ENCODE measurements at regions not wholly inside any gene's neighbourhood (a gene's known extent, or its start where the extent isn't known, plus 50 kb on each side); places are given as distances from the start of the nearest gene placed in this dataset.

DNA sequence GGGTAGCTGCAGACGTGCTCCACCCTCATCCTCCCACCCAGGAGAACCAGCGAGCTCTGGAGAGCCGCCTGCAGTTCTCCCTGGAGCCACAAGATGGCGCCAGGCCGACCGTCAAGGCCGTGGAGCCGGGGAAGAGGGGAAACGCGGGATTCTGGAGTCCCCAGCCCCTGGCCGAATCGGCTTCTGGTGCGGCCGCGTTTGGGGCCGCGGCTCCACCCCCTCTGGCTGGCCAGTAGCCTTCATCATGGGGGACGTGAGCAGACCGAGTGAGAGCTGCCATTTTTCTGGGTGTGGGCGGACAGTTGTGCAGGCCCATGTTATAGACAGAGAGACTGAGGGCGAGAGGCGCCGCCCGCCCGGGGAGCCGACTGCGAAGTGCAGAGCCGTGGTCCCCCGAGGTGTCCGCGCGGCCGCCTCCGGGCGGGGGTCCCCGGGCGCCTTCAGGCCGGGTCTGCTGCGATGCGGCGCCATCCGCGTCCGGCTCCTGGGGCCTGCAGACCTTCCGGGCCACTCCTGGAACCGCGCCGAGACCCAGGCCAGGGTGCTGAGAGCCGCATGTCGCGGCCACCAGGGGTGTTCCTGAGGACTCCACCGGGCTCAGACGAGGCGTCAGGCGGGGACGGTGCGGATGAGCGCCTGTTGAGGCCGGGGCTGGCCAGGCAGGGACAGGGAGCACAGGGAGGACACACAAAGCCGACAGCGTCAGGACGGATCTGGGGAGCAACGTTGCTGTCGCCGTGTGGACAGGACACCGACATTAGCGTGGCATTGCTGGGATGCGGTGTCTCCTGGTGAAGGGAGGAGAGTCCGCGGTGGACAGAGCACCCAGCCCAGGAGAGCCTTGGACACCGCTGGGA lies 418.2 kb upstream of the HS6ST1 start:
- Histone ChIP-seq H3K27me3 (ENCODE audit: control insufficient read depth, insufficient read depth, low read length) (peaks cover 20% of the 10 kb centered on the region), H3K9me3 (ENCODE audit: control insufficient read depth, insufficient read depth, low read length) (peaks cover 6% of the 10 kb centered on the region; the same call in 1 of the 2 replicates), H3K27ac (ENCODE audit: low read depth, low read length) (no peak overlapping the region), H3K4me3 (ENCODE audit: low read depth, low read length) (peak overlapping the region; percentile 45)
- POLR2A ChIA-PET, result no interaction called here
- DNase-seq (ENCODE audit: low read depth, low spot score), result peak; percentile 32
- CTCF ChIA-PET, result interaction anchor here (0.6 to 1.3 kb wide), 21 partner anchors 9 to 674 kb away, joined by 3 to 10 read pairs (median 4); no protein-coding TSS in a partner anchor
- TF ChIP-seq, protein P1, sequence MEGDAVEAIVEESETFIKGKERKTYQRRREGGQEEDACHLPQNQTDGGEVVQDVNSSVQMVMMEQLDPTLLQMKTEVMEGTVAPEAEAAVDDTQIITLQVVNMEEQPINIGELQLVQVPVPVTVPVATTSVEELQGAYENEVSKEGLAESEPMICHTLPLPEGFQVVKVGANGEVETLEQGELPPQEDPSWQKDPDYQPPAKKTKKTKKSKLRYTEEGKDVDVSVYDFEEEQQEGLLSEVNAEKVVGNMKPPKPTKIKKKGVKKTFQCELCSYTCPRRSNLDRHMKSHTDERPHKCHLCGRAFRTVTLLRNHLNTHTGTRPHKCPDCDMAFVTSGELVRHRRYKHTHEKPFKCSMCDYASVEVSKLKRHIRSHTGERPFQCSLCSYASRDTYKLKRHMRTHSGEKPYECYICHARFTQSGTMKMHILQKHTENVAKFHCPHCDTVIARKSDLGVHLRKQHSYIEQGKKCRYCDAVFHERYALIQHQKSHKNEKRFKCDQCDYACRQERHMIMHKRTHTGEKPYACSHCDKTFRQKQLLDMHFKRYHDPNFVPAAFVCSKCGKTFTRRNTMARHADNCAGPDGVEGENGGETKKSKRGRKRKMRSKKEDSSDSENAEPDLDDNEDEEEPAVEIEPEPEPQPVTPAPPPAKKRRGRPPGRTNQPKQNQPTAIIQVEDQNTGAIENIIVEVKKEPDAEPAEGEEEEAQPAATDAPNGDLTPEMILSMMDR (IDR thresholded peaks at IDR 0.05; ENCODE audit: low read depth, low read length), result peak; percentile 98

- no peak overlapping the region for H3K27ac ChIP-seq (ENCODE audit: low read depth, low read length)
- ChIA-PET POLR2A (no interaction called here), CTCF (interaction anchor here (1.3 kb wide), 1 partner anchor 17 kb away, joined by 7 read pairs; no protein-coding TSS in a partner anchor)
- H3K27me3 ChIP-seq (ENCODE audit: control insufficient read depth, insufficient read depth, low read length), result peaks cover 16% of the 10 kb centered on the region
- peaks cover 4% of the 10 kb centered on the region; the same call in 1 of the 2 replicates for H3K9me3 ChIP-seq (ENCODE audit: control insufficient read depth, insufficient read depth, low read length)
- DNase-seq (ENCODE audit: low read depth, low spot score), result no peak
- no peak overlapping the region for H3K4me3 ChIP-seq (ENCODE audit: low read depth, low read length)
- TF ChIP-seq, protein P1 (IDR thresholded peaks at IDR 0.05; ENCODE audit: low read depth, low read length), result no peak
Observed at GRCh38 chr2:128737546-128737826, 418.8 kb upstream of the HS6ST1 start.

- TF ChIP-seq, protein P1 (IDR thresholded peaks at IDR 0.05; ENCODE audit: low read depth, low read length), result no peak
- POLR2A ChIA-PET, result no interaction called here
- Histone ChIP-seq H3K9me3 (ENCODE audit: control insufficient read depth, insufficient read depth, low read length) (peaks cover 4% of the 10 kb centered on the region; the same call in 1 of the 2 replicates), H3K27me3 (ENCODE audit: control insufficient read depth, insufficient read depth, low read length) (peaks cover 17% of the 10 kb centered on the region), H3K27ac (ENCODE audit: low read depth, low read length) (no peak overlapping the region), H3K4me3 (ENCODE audit: low read depth, low read length) (no peak overlapping the region)
- CTCF ChIA-PET, result interaction anchor here (1.3 kb wide), 1 partner anchor 16 kb away, joined by 7 read pairs; no protein-coding TSS in a partner anchor
- no peak for DNase-seq (ENCODE audit: low read depth, low spot score)
Observed at GRCh38 chr2:128738446-128739110, 419.9 kb upstream of the HS6ST1 start.

GRCh38 chr2:128742467-128742866 lies 423.8 kb upstream of the HS6ST1 start:
- no peak for DNase-seq (ENCODE audit: low read depth, low spot score)
- Histone ChIP-seq H3K4me3 (ENCODE audit: low read depth, low read length) (no peak overlapping the region), H3K27ac (ENCODE audit: low read depth, low read length) (no peak overlapping the region), H3K9me3 (ENCODE audit: control insufficient read depth, insufficient read depth, low read length) (no peaks in the 10 kb centered on the region), H3K27me3 (ENCODE audit: control insufficient read depth, insufficient read depth, low read length) (peaks cover 25% of the 10 kb centered on the region)
- TF ChIP-seq, protein P1 (IDR thresholded peaks at IDR 0.05; ENCODE audit: low read depth, low read length), result no peak
- POLR2A ChIA-PET, result no interaction called here
- CTCF ChIA-PET, result interaction anchor here (0.6 kb wide), 1 partner anchor 175 kb away, joined by 3 read pairs; no protein-coding TSS in a partner anchor

DNA sequence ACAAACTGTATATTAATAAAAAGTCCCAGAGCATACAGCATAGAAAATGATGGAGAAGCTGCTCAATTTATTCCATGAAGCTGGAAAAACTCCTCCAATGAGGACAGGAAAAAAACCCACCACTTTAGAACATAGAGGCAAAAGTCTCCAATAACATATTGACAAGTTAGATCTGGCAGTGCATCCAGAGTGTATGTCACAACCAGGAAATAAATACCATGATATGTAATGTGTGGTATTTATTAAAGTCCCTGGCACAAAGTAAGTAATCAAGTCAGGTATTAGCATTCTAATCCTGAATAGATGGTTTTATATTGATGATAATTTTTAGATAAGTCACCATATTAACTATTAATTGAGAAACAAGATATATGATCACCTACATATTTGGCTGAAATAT lies 427.3 kb upstream of the HS6ST1 start:
- Histone ChIP-seq H3K4me3 (ENCODE audit: low read depth, low read length) (no peak overlapping the region), H3K27ac (ENCODE audit: low read depth, low read length) (no peak overlapping the region), H3K27me3 (ENCODE audit: control insufficient read depth, insufficient read depth, low read length) (peaks cover 14% of the 10 kb centered on the region), H3K9me3 (ENCODE audit: control insufficient read depth, insufficient read depth, low read length) (no peaks in the 10 kb centered on the region)
- ChIA-PET POLR2A (no interaction called here), CTCF (interaction anchor here (1.7 to 2.1 kb wide), 3 partner anchors 9 to 11 kb away, joined by 5 to 10 read pairs (median 7); no protein-coding TSS in a partner anchor)
- DNase-seq (ENCODE audit: low read depth, low spot score), result no peak
- TF ChIP-seq, protein P1 (IDR thresholded peaks at IDR 0.05; ENCODE audit: low read depth, low read length), result no peak

All from AG04450 (cell line).